ENCODE measurements at regions not wholly inside any gene's neighbourhood (a gene's known extent, or its start where the extent isn't known, plus 50 kb on each side); places are given as distances from the start of the nearest gene placed in this dataset.
A peak's percentile ranks its signal among the peaks of the same experiment; 100 is the strongest.
"Not testable (repeated sequence)": the region's sequence is repeated elsewhere in the genome, so short reads cannot be mapped to it uniquely, and the experiment has no call there.

GRCh38 chr4:137934046-137934445, 308.1 kb downstream of the SLC7A11 start:
- peak overlapping the region; percentile 23 for H2AFZ ChIP-seq (ENCODE audit: low read length, unreplicated experiment)

GRCh38 chr4:137927972-137928371, 314.2 kb downstream of the SLC7A11 start:
- no peaks in the 10 kb centered on the region for H3K36me3 ChIP-seq (ENCODE audit: insufficient read depth, low read length)
- no peak overlapping the region for H2AFZ ChIP-seq (ENCODE audit: low read length, unreplicated experiment)
- H3K27me3 ChIP-seq (ENCODE audit: insufficient read depth, low read length) = no peaks in the 10 kb centered on the region
- no peak overlapping the region for H3K4me3 ChIP-seq (ENCODE audit: low read depth, low read length)
- H3K27ac ChIP-seq (ENCODE audit: low read depth, low read length) = no peak overlapping the region
- H3K4me1 ChIP-seq (ENCODE audit: control insufficient read depth, insufficient read depth, low read length, unreplicated experiment) = no peaks in the 10 kb centered on the region
- H3K79me2 ChIP-seq (ENCODE audit: control insufficient read depth, insufficient read depth, low read length, unreplicated experiment) = no peaks in the 10 kb centered on the region

More at GRCh38 chr4:137934046-137934445, 308.1 kb downstream of the SLC7A11 start:
- Histone ChIP-seq H3K4me3 (ENCODE audit: low read depth, low read length) (no peak overlapping the region), H3K27me3 (ENCODE audit: insufficient read depth, low read length) (no peaks in the 10 kb centered on the region), H3K79me2 (ENCODE audit: control insufficient read depth, insufficient read depth, low read length, unreplicated experiment) (no peaks in the 10 kb centered on the region), H3K27ac (ENCODE audit: low read depth, low read length) (no peak overlapping the region), H3K36me3 (ENCODE audit: insufficient read depth, low read length) (no peaks in the 10 kb centered on the region), H3K4me1 (ENCODE audit: control insufficient read depth, insufficient read depth, low read length, unreplicated experiment) (no peaks in the 10 kb centered on the region)

DNA sequence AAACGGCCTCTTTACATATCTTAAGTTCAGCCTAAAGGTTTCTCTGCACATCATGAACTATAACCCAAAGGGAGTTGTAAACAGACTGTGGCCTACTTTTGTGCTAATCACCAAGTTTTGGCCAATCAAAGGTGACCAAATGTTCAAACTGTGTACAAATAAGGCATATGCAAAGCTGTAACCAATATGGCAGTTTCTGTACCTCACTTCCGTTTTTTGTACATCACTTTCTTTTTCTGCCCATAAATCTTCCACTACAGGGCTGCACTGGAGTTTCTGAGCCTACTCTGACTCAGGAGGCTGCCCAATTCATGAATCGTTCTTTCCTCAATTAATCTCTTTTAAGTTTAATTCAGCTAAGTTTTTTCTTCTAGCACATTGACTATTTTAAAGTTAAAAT, 318.7 kb downstream of the SLC7A11 start:
- H3K4me3 ChIP-seq (ENCODE audit: low read depth, low read length) = no peak overlapping the region
- no peaks in the 10 kb centered on the region for H3K27me3 ChIP-seq (ENCODE audit: insufficient read depth, low read length)
- no peaks in the 10 kb centered on the region for H3K36me3 ChIP-seq (ENCODE audit: insufficient read depth, low read length)
- H2AFZ ChIP-seq (ENCODE audit: low read length, unreplicated experiment) = no peak overlapping the region
- H3K27ac ChIP-seq (ENCODE audit: low read depth, low read length) = no peak overlapping the region
- H3K4me1 ChIP-seq (ENCODE audit: control insufficient read depth, insufficient read depth, low read length, unreplicated experiment) = no peaks in the 10 kb centered on the region
- no peaks in the 10 kb centered on the region for H3K79me2 ChIP-seq (ENCODE audit: control insufficient read depth, insufficient read depth, low read length, unreplicated experiment)

- no peak overlapping the region for H2AFZ ChIP-seq (ENCODE audit: low read length, unreplicated experiment)
Measured at GRCh38 chr4:137922721-137923120, 319.4 kb downstream of the SLC7A11 start.

DNA sequence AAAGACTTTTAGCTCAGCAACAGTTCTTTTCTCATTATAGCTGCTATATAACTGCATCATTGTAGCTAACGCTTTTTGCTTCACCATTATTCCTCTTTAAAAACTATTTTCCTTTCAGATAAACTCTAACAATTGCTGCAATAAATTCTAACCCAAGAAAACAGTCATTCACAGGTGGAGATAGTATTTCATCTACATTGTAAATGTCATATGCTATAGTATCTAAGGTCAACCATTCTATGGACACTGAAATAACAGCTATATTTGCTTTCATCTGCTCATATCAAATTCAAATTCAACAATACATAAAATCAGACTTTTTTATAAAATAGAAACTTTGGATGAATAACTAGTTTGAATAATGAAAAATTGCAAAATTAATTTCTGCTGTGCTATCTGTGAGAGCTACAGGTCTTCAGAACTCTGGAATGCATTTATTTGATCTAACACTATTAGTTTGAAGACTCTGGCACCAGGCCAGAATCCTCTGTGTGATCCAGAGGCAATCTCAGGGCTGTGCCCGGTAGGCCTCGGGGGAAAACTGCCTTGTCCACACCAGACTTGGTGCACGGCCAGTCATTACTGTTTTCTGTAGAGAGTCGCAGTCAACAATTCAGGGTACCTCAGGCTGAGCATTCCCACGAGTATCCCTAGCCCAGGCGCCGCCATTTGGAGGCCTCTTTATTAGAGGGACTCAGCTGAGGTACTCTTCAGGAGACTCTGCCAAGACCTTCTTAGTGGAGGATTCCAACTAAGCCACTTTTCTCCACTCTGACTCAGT, 332.4 kb downstream of the SLC7A11 start:
- Histone ChIP-seq H3K79me2 (ENCODE audit: control insufficient read depth, insufficient read depth, low read length, unreplicated experiment) (no peaks in the 10 kb centered on the region), H3K27ac (ENCODE audit: low read depth, low read length) (no peak overlapping the region), H3K4me1 (ENCODE audit: control insufficient read depth, insufficient read depth, low read length, unreplicated experiment) (no peaks in the 10 kb centered on the region), H3K36me3 (ENCODE audit: insufficient read depth, low read length) (no peaks in the 10 kb centered on the region), H3K4me3 (ENCODE audit: low read depth, low read length) (no peak overlapping the region), H3K27me3 (ENCODE audit: insufficient read depth, low read length) (no peaks in the 10 kb centered on the region), H2AFZ (ENCODE audit: low read length, unreplicated experiment) (no peak overlapping the region)

More at GRCh38 chr4:137922721-137923120, 319.4 kb downstream of the SLC7A11 start:
- Histone ChIP-seq H3K27me3 (ENCODE audit: insufficient read depth, low read length) (no peaks in the 10 kb centered on the region), H3K4me1 (ENCODE audit: control insufficient read depth, insufficient read depth, low read length, unreplicated experiment) (no peaks in the 10 kb centered on the region), H3K79me2 (ENCODE audit: control insufficient read depth, insufficient read depth, low read length, unreplicated experiment) (no peaks in the 10 kb centered on the region), H3K27ac (ENCODE audit: low read depth, low read length) (no peak overlapping the region), H3K36me3 (ENCODE audit: insufficient read depth, low read length) (no peaks in the 10 kb centered on the region), H3K4me3 (ENCODE audit: low read depth, low read length) (no peak overlapping the region)

- H3K27me3 ChIP-seq (ENCODE audit: insufficient read depth, low read length) = no peaks in the 10 kb centered on the region
- no peaks in the 10 kb centered on the region for H3K79me2 ChIP-seq (ENCODE audit: control insufficient read depth, insufficient read depth, low read length, unreplicated experiment)
- no peak overlapping the region for H3K4me3 ChIP-seq (ENCODE audit: low read depth, low read length)
- H3K36me3 ChIP-seq (ENCODE audit: insufficient read depth, low read length) = no peaks in the 10 kb centered on the region
- no peaks in the 10 kb centered on the region for H3K4me1 ChIP-seq (ENCODE audit: control insufficient read depth, insufficient read depth, low read length, unreplicated experiment)
- H3K27ac ChIP-seq (ENCODE audit: low read depth, low read length) = no peak overlapping the region
- H2AFZ ChIP-seq (ENCODE audit: low read length, unreplicated experiment) = no peak overlapping the region
Measured at GRCh38 chr4:137905930-137906329, 336.2 kb downstream of the SLC7A11 start.

GRCh38 chr4:137901114-137901513, 341.0 kb downstream of the SLC7A11 start:
- H3K27ac ChIP-seq (ENCODE audit: low read depth, low read length) = no peak overlapping the region
- no peaks in the 10 kb centered on the region for H3K36me3 ChIP-seq (ENCODE audit: insufficient read depth, low read length)
- no peak overlapping the region for H3K4me3 ChIP-seq (ENCODE audit: low read depth, low read length)
- no peaks in the 10 kb centered on the region for H3K27me3 ChIP-seq (ENCODE audit: insufficient read depth, low read length)
- H2AFZ ChIP-seq (ENCODE audit: low read length, unreplicated experiment) = no peak overlapping the region
- no peaks in the 10 kb centered on the region for H3K79me2 ChIP-seq (ENCODE audit: control insufficient read depth, insufficient read depth, low read length, unreplicated experiment)
- no peaks in the 10 kb centered on the region for H3K4me1 ChIP-seq (ENCODE audit: control insufficient read depth, insufficient read depth, low read length, unreplicated experiment)

GRCh38 chr4:137896221-137896737, 345.9 kb downstream of the SLC7A11 start:
- Histone ChIP-seq H3K4me3 (ENCODE audit: low read depth, low read length) (no peak overlapping the region), H3K27ac (ENCODE audit: low read depth, low read length) (no peak overlapping the region), H3K27me3 (ENCODE audit: insufficient read depth, low read length) (no peaks in the 10 kb centered on the region), H3K79me2 (ENCODE audit: control insufficient read depth, insufficient read depth, low read length, unreplicated experiment) (no peaks in the 10 kb centered on the region), H3K4me1 (ENCODE audit: control insufficient read depth, insufficient read depth, low read length, unreplicated experiment) (no peaks in the 10 kb centered on the region), H3K36me3 (ENCODE audit: insufficient read depth, low read length) (no peaks in the 10 kb centered on the region), H2AFZ (ENCODE audit: low read length, unreplicated experiment) (peak overlapping the region; percentile 3)

DNA sequence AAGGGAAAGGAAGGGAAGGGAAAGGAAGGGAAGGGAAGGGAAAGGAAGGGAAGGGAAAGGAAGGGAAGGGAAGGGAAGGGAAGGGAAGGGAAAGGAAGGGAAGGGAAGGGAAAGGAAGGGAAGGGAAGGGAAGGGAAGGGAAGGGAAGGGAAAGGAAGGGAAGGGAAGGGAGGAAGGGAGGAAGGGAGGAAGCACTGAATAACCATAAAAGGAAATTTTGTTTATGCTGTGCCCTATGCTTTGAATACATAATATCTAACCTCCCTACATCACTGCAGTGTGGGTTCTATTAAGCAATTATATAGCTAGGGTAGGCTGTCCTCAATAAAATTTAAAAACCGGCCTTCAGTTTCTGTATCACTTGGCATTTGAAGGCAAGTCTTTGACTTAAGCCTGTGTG, 346.6 kb downstream of the SLC7A11 start:
- H3K27ac ChIP-seq (ENCODE audit: low read depth, low read length); H3K36me3 ChIP-seq (ENCODE audit: insufficient read depth, low read length); H3K27me3 ChIP-seq (ENCODE audit: insufficient read depth, low read length); H3K79me2 ChIP-seq (ENCODE audit: control insufficient read depth, insufficient read depth, low read length, unreplicated experiment); H2AFZ ChIP-seq (ENCODE audit: low read length, unreplicated experiment); H3K4me3 ChIP-seq (ENCODE audit: low read depth, low read length); H3K4me1 ChIP-seq (ENCODE audit: control insufficient read depth, insufficient read depth, low read length, unreplicated experiment): not testable (repeated sequence)

DNA sequence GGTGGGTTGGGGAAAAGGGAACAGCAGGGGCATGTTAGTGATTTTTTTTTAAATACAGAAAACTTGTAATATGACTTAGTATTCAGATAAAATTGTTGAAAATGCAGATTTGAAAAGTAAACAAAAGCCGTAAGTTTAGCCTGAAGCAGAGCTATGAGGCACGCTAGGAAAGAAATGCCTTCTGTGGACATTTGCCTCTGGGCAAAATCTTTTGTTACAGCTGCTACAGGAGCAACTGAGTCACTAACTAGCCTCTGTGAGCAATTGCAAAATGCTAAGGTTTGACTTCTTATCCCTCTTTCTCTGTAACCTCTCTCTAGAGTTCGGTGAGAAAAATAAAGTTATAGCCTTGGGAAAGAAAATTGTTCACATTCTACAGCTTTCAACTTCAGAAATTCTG, 350.0 kb downstream of the SLC7A11 start:
- H3K4me3 ChIP-seq (ENCODE audit: low read depth, low read length) = no peak overlapping the region
- H3K79me2 ChIP-seq (ENCODE audit: control insufficient read depth, insufficient read depth, low read length, unreplicated experiment) = no peaks in the 10 kb centered on the region
- no peak overlapping the region for H3K27ac ChIP-seq (ENCODE audit: low read depth, low read length)
- H3K27me3 ChIP-seq (ENCODE audit: insufficient read depth, low read length) = no peaks in the 10 kb centered on the region
- H2AFZ ChIP-seq (ENCODE audit: low read length, unreplicated experiment) = no peak overlapping the region
- H3K36me3 ChIP-seq (ENCODE audit: insufficient read depth, low read length) = no peaks in the 10 kb centered on the region
- no peaks in the 10 kb centered on the region for H3K4me1 ChIP-seq (ENCODE audit: control insufficient read depth, insufficient read depth, low read length, unreplicated experiment)

- Histone ChIP-seq H2AFZ (ENCODE audit: low read length, unreplicated experiment) (no peak overlapping the region), H3K4me3 (ENCODE audit: low read depth, low read length) (no peak overlapping the region), H3K36me3 (ENCODE audit: insufficient read depth, low read length) (no peaks in the 10 kb centered on the region), H3K27me3 (ENCODE audit: insufficient read depth, low read length) (no peaks in the 10 kb centered on the region), H3K79me2 (ENCODE audit: control insufficient read depth, insufficient read depth, low read length, unreplicated experiment) (no peaks in the 10 kb centered on the region), H3K27ac (ENCODE audit: low read depth, low read length) (no peak overlapping the region), H3K4me1 (ENCODE audit: control insufficient read depth, insufficient read depth, low read length, unreplicated experiment) (no peaks in the 10 kb centered on the region)
Measured at GRCh38 chr4:137890812-137891211, 351.3 kb downstream of the SLC7A11 start.

All from ACC112 (cell line).